Uterus (tissue), 3 donors: ENCODE measurements at regions not wholly inside any gene's neighbourhood (a gene's known extent, or its start where the extent isn't known, plus 50 kb on each side); places are given as distances from the start of the nearest gene placed in this dataset.
A peak's percentile ranks its signal among the peaks of the same experiment; 100 is the strongest.

Experiments used
- DNase-seq, 2 donors: peaks; one replicate each; pipeline ENCODE4 v3.0.0-alpha.2; 2019 to 2020
- H3K27ac ChIP-seq, 2 donors: fragments of 200-600 bp; sonication (generic); 1 replicate in 1 of 2; 2 replicates in 1 of 2; pipeline ENCODE4 v1.5.1; 2016 to 2018
- H3K27me3 ChIP-seq, 2 donors: fragments of 200-600 bp; sonication (generic); one replicate each; pipeline ENCODE4 v1.5.1; 2018 to 2019; ENCODE audit warnings: control low read depth in 1 of 2
- H3K36me3 ChIP-seq, 2 donors: fragments of 200-600 bp; sonication (generic); one replicate each; pipeline ENCODE4 v1.5.1; 2019; ENCODE audit warnings: control low read depth in 1 of 2
- H3K4me1 ChIP-seq, 2 donors: fragments of 200-600 bp; sonication (generic); one replicate each; pipeline ENCODE4 v1.5.1; 2018 to 2019; ENCODE audit warnings: control low read depth in 1 of 2
- H3K4me3 ChIP-seq, 2 donors: fragments of 200-600 bp; sonication (generic); 1 replicate in 1 of 2; 2 replicates in 1 of 2; pipeline ENCODE4 v1.5.1; 2018 to 2019; ENCODE audit warnings: mild to moderate bottlenecking in 1 of 2
- H3K9me3 ChIP-seq, 2 donors: fragments of 200-600 bp; sonication (generic); one replicate each; pipeline ENCODE4 v1.5.1; 2019; ENCODE audit warnings: control low read depth in 1 of 2
- POLR2A ChIP-seq, 2 donors: fragments of 450-650 bp; IDR thresholded peaks; one replicate each; pipeline ENCODE4 v1.6.1; 2016; ENCODE audit warnings: antibody characterized with exemption in 2 of 2, mild to moderate bottlenecking in 1 of 2, moderate library complexity in 1 of 2
- intact Hi-C: fragments of 100-400 bp; cut with DNase I; formaldehyde crosslinking; loops from one replicate; pipeline ENCODE4 v1.15.1; 2023; ENCODE audit warnings: low total_unique reads
- TF ChIP-seq, protein P1 (sequence below), 4 experiments: fragments of 200-600 bp in 2 of 4; fragments of 450-650 bp in 2 of 4; sonication (generic) in 2 of 4; IDR thresholded peaks; one replicate each; pipeline ENCODE4 v1.5.1; 2016 to 2019; ENCODE audit warnings: antibody characterized with exemption in 4 of 4, mild to moderate bottlenecking in 2 of 4, moderate library complexity in 1 of 4
- donor health status: DM: yes; HTN: yes; CAD: no.

DNA sequence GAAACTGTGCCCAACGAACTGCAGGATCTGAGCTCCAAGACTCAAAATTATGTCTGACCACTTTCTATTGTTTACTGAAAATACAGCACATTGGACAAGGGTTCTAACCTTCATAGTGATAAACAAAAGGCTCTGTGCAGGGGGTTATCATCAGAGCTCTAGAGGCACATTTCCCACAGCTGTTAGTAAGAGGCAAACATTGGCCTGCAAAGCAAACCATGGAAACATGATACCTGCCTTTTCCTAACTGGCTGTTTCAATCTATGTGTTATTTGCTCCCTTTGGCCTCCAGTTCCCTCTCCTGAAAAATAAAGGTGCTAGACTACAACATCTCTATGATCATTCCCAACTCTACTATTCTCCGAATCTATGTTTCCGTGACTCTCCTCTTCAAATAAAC, 159.7 kb upstream of the ARHGEF26 start:
- no peaks in the 10 kb centered on the region for H3K9me3 ChIP-seq
- no peak overlapping the region for H3K4me3 ChIP-seq
- intact Hi-C loops: no loop called here
- no peak for DNase-seq
- H3K27ac ChIP-seq: no peak overlapping the region
- no peaks in the 10 kb centered on the region for H3K4me1 ChIP-seq
- TF ChIP-seq, protein P1, sequence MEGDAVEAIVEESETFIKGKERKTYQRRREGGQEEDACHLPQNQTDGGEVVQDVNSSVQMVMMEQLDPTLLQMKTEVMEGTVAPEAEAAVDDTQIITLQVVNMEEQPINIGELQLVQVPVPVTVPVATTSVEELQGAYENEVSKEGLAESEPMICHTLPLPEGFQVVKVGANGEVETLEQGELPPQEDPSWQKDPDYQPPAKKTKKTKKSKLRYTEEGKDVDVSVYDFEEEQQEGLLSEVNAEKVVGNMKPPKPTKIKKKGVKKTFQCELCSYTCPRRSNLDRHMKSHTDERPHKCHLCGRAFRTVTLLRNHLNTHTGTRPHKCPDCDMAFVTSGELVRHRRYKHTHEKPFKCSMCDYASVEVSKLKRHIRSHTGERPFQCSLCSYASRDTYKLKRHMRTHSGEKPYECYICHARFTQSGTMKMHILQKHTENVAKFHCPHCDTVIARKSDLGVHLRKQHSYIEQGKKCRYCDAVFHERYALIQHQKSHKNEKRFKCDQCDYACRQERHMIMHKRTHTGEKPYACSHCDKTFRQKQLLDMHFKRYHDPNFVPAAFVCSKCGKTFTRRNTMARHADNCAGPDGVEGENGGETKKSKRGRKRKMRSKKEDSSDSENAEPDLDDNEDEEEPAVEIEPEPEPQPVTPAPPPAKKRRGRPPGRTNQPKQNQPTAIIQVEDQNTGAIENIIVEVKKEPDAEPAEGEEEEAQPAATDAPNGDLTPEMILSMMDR (IDR thresholded peaks at IDR 0.05): no peak
- TF ChIP-seq POLR2A (IDR thresholded peaks at IDR 0.05): no peak
- H3K27me3 ChIP-seq: no peaks in the 10 kb centered on the region
- no peaks in the 10 kb centered on the region for H3K36me3 ChIP-seq

- DNase-seq: no peak
- no peaks in the 10 kb centered on the region for H3K4me1 ChIP-seq
- TF ChIP-seq POLR2A (IDR thresholded peaks at IDR 0.05): no peak
- TF ChIP-seq, protein P1 (IDR thresholded peaks at IDR 0.05): no peak
- H3K9me3 ChIP-seq: no peaks in the 10 kb centered on the region
- intact Hi-C loops: no loop called here
- H3K27ac ChIP-seq: no peak overlapping the region
- H3K4me3 ChIP-seq: no peak overlapping the region
- no peaks in the 10 kb centered on the region for H3K36me3 ChIP-seq
- H3K27me3 ChIP-seq: no peaks in the 10 kb centered on the region
Observed at GRCh38 chr3:153963012-153963411, 158.2 kb upstream of the ARHGEF26 start.

DNA sequence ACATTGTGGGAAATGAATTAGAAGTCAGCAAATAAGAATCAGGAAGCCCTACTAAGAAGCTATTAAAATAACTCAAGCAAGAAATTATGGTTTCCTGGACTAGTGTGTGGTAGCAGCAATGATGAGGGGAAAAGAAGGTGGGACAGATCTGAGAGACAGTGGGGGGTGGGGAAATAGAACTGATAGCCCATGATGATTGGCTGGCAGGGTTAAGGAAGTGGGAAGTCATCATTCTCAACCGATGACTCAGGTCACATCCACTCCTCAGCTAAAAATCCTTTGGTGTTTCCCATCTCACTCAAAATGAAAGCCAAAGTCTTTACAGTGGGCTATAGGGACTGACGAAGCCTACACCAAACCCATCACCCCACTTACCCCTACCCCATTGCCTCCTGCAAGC, 153.9 kb upstream of the ARHGEF26 start:
- TF ChIP-seq POLR2A (IDR thresholded peaks at IDR 0.05): no peak
- TF ChIP-seq, protein P1 (IDR thresholded peaks at IDR 0.05): no peak
- no peak overlapping the region for H3K4me3 ChIP-seq
- intact Hi-C loops: no loop called here

DNA sequence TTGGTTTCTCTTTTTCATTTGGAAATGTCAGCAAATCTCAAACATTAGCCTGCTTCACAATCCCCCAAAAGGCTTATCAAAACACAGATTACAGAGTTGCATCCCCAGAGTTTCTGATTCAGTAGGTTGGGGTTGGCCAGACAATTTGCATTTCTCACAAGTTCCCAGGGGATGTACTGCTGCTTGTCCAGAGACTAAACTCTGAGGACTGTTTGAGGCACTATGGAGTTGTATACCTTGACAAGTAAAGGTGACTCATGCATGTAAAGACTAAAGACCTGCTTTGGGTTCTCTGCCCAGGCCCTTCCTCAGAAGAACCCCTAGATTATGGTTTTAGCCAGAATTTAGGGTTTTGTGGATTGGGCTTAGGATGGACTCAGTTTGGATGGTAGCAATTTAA, 151.1 kb upstream of the ARHGEF26 start:
- Histone ChIP-seq H3K27me3 (no peaks in the 10 kb centered on the region), H3K36me3 (no peaks in the 10 kb centered on the region), H3K9me3 (no peaks in the 10 kb centered on the region), H3K27ac (no peak overlapping the region), H3K4me1 (no peaks in the 10 kb centered on the region), H3K4me3 (no peak overlapping the region)
- intact Hi-C loops: no loop called here
- no peak for DNase-seq
- TF ChIP-seq POLR2A (IDR thresholded peaks at IDR 0.05): no peak
- TF ChIP-seq, protein P1 (IDR thresholded peaks at IDR 0.05): no peak

More for the DNA sequence above, 153.9 kb upstream of the ARHGEF26 start:
- Histone ChIP-seq H3K4me1 (no peaks in the 10 kb centered on the region), H3K27ac (no peak overlapping the region), H3K27me3 (no peaks in the 10 kb centered on the region), H3K9me3 (no peaks in the 10 kb centered on the region), H3K36me3 (no peaks in the 10 kb centered on the region)
- DNase-seq: no peak

DNA sequence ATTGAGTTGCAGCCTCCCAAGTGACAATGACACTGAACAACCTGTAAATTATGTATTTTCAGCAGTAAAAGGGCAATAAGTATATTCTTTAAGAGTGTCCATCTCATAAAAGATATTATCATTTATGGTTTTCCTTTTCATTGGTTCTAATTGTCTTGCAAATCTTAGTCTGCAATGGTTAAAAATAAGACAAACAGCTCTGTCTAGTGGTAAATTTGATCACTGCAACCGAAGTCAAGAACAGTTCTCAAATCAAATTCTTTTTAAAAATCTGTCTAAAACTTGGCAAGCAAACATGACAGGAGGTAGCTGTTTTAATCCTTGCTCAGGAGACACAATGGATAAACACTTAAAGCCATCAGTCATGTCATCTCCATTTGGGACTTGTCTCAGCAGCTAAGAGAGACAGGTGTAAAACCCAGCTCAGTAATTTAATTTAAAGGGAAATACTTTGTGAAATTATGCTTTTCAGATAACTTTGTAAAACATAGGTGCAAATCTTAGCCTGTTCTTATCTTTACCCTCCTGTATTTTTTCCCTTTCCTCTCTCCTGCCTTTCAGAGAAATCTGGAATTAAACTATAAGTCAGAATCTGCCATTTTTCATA, 150.3 kb upstream of the ARHGEF26 start:
- TF ChIP-seq POLR2A (IDR thresholded peaks at IDR 0.05): no peak
- TF ChIP-seq, protein P1 (IDR thresholded peaks at IDR 0.05): peak in 1 of 4 experiments; percentile 10
- intact Hi-C loops: no loop called here

More for the DNA sequence above, 150.3 kb upstream of the ARHGEF26 start:
- no peaks in the 10 kb centered on the region for H3K36me3 ChIP-seq
- no peaks in the 10 kb centered on the region for H3K9me3 ChIP-seq
- H3K27me3 ChIP-seq: no peaks in the 10 kb centered on the region
- DNase-seq: no peak
- H3K27ac ChIP-seq: no peak overlapping the region
- no peaks in the 10 kb centered on the region for H3K4me1 ChIP-seq
- H3K4me3 ChIP-seq: no peak overlapping the region
